ENCODE measurements at regions not wholly inside any gene's neighbourhood (a gene's known extent, or its start where the extent isn't known, plus 50 kb on each side); places are given as distances from the start of the nearest gene placed in this dataset.

DNA sequence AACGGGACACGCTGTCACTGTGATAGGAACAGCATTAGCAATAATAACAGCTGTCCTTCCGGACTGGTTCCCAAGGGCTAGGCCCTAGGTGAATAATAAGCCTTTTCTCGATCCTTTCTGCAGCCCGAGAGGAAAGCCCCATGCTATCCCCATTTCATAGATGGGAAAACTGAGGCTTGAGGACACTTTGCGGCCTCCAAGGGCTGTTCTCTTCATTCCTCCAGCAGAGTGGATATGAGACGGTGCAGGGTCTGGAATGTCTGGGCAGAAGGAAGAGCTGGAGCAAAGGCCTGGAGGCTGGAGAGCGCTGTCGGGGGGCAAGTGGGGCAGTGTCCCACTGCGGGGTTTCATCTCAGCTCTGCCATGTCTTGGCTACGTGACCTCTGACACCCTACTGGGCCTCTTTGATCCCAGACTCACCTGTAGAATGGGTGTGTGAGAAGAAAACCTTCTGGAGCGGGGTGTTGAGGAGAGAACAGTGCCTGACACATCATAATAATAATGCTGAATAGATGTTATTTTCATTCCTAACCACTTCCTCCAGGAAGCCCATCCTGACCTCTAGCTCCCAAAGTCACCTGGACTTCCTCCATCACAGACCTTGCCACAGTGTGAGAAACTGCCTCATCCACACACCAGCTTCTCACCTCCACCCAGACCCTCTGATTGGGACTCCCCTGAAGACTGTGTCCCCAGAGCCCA lies 74.8 kb downstream of the CEBPB start:
- DNase-seq (ENCODE audit: low read depth in 2 of 2) = no peak
- no peak overlapping the region for H3K4me3 ChIP-seq (replicated peaks in 1 of 2; ENCODE audit: low read depth in 2 of 2, low read length in 2 of 2)
- TF ChIP-seq, protein P1, sequence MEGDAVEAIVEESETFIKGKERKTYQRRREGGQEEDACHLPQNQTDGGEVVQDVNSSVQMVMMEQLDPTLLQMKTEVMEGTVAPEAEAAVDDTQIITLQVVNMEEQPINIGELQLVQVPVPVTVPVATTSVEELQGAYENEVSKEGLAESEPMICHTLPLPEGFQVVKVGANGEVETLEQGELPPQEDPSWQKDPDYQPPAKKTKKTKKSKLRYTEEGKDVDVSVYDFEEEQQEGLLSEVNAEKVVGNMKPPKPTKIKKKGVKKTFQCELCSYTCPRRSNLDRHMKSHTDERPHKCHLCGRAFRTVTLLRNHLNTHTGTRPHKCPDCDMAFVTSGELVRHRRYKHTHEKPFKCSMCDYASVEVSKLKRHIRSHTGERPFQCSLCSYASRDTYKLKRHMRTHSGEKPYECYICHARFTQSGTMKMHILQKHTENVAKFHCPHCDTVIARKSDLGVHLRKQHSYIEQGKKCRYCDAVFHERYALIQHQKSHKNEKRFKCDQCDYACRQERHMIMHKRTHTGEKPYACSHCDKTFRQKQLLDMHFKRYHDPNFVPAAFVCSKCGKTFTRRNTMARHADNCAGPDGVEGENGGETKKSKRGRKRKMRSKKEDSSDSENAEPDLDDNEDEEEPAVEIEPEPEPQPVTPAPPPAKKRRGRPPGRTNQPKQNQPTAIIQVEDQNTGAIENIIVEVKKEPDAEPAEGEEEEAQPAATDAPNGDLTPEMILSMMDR (IDR thresholded peaks at IDR 0.05; ENCODE audit: low read depth, low read length) = no peak

DNA sequence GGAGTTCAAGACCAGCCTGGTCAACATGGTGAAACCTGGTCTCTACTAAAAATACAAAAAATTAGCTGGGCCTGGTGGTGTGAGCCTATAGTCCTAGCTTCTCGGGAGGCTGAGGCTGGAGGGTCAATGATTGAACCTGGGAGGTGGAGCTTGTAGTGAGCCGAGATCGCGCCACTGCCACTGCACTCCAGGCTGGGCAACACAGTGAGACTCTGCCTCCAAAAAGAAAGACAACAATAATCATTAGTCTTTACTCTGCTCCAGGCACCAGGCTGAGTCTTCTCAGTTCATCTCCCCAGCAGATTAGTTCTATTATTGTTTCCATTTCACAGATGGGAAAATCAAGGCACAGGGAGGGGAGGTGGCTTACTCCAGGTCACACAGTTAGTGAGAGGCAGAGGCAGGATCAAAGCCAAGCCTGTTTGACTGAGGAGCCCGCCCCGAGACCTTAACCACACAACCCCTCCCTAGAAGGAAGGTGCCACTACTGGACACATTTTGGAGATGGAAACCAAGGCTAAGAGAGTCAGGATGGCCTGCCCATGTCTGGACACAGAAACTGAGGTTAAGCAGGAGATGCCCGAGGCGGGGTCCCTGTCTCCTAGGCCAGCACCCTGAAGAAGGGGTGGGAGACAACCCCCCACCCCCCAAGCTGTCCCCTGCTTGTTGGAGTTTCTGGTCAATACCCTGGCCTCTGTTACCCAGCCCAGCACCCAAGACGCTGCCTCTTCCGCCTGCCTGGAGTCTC lies 75.8 kb downstream of the CEBPB start:
- TF ChIP-seq, protein P1 (IDR thresholded peaks at IDR 0.05; ENCODE audit: low read depth, low read length) = no peak
- no peak for DNase-seq (ENCODE audit: low read depth in 2 of 2)
- no peak overlapping the region for H3K4me3 ChIP-seq (replicated peaks in 1 of 2; ENCODE audit: low read depth in 2 of 2, low read length in 2 of 2)

DNA sequence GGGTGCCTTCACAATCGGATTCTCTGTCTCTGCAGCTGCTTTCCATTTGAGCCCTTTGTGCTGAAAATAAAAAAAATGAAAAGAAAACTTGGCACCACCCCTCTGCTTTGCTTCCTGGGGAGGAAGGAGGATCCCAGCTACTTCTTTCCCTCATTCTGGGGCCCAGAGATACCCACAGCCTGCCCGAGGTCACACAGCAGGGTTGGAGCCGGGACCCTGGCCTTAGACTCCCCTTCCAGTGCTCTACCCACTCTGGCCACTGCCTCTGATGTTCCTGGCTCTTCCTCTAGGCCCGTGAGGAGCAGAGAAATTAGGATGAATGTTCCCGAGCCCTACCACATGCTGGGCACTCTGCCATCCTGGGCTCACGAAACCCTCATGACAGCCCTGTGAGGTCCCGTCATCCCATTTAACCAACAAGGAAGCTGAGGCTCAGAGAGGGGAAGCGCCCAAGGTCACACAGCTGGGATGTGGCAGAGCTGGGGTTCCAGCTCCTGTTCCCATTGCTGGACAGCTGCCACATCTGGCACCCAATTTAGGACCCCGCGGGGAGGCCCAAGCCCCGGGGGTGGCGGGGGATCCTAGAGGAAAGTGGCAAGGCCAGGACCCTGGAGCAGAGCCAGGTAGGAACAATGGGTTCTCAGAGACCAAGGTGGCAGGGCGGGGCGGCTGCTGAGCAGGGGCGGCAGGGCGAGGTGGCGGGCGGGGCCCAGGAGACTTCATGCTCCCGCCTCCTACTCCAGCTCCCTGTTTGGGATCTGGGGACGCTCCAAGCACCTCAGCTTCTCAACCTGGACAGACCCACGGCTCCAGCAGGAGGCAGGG lies 76.6 kb downstream of the CEBPB start:
- peak; percentile 67 to 82 for DNase-seq (ENCODE audit: low read depth in 2 of 2)
- TF ChIP-seq, protein P1 (IDR thresholded peaks at IDR 0.05; ENCODE audit: low read depth, low read length) = no peak
- no peak overlapping the region for H3K4me3 ChIP-seq (replicated peaks in 1 of 2; ENCODE audit: low read depth in 2 of 2, low read length in 2 of 2)

DNA sequence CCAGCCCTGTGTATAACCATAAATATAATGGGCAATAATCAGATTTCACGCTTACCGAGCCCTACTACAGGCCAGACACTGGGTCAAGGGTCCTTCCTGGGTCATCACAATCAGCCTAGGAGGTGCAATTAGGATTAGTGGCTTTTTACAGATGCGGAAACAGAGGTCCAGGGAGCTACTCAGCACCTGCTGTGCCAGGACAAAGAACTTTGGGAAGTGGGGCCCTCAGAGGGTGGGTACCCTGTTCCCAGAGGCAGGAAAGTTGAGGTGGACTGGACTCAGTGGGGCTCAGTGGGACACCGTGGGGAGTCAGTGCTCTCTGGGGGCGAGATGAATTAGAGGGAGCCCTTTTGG lies 77.2 kb downstream of the CEBPB start:
- H3K4me3 ChIP-seq (replicated peaks in 1 of 2; ENCODE audit: low read depth in 2 of 2, low read length in 2 of 2) = no peak overlapping the region

DNA sequence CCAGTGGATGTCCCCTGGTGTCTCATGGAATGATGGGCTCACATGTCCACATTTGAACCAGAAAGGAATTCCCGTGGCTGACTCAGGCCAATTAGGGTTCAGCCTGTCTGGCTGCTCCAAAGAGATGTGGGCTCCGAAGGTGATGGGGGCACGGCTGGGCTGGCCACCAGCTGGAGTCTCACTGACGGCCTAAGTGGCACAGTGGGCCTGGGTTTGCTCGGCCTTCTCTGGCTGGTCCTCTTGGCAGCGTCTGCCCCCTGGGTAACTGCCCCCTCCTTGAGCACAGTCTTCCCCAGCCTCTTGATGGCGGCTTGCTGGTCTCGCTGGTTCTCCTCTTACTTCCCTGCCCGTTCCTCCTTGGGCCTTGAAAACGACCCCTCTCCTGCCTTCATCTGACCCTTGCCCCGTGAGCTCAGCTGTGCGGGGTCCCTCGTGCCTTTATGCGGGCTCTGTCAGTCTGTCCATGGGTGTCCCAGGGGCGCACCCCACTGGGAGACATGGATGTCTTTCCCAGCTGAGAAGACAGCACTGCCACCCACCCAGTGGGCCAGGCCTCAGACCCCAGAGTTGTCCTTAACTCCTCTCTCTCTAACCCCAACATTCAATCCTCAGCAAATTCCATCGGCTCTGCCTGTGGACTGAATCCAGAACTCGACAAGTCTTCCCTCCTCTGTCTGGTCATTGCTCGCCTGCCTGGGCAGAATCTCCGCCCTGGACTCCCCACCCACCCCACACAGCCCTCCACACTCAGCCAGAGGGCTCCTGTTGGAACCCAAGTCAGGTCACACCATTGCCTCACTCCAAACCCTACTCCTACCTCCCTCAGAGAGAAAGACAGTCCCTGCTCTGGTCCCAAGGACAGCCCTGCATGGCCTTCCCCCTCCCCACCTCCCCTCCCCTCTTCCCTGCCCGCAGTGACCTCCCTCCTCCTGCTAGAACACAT lies 78.7 kb downstream of the CEBPB start:
- no peak overlapping the region for H3K4me3 ChIP-seq (replicated peaks in 1 of 2; ENCODE audit: low read depth in 2 of 2, low read length in 2 of 2)
- TF ChIP-seq, protein P1 (IDR thresholded peaks at IDR 0.05; ENCODE audit: low read depth, low read length) = no peak
- no peak for DNase-seq (ENCODE audit: low read depth in 2 of 2)

More for the DNA sequence above, 77.2 kb downstream of the CEBPB start:
- DNase-seq (ENCODE audit: low read depth in 2 of 2) = no peak
- TF ChIP-seq, protein P1 (IDR thresholded peaks at IDR 0.05; ENCODE audit: low read depth, low read length) = no peak

DNA sequence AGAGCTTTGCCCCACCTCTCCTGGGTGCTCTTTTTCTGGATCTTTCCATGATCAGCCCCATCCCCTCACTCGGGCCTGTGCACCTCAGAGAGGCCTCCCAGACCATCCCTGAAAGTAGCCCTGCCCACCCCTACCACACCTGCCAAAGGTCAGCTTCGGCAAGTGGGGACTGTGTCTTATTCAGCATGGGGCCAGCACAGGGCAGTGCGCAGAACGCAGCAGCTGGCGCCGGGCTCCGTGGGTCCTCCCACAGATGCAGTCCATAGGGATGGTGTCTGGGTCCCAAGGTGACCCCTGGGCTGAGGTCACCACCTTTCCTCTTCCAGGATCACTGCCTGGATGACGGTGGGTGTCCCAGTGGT lies 79.4 kb downstream of the CEBPB start:
- DNase-seq (ENCODE audit: low read depth in 2 of 2) = no peak
- TF ChIP-seq, protein P1 (IDR thresholded peaks at IDR 0.05; ENCODE audit: low read depth, low read length) = no peak
- H3K4me3 ChIP-seq (replicated peaks in 1 of 2; ENCODE audit: low read depth in 2 of 2, low read length in 2 of 2) = no peak overlapping the region

All from cardiac fibroblast (primary cell).